ENCODE measurements at regions not wholly inside any gene's neighbourhood (a gene's known extent, or its start where the extent isn't known, plus 50 kb on each side); places are given as distances from the start of the nearest gene placed in this dataset.
"Not testable (repeated sequence)": the region's sequence is repeated elsewhere in the genome, so short reads cannot be mapped to it uniquely, and the experiment has no call there.

DNA sequence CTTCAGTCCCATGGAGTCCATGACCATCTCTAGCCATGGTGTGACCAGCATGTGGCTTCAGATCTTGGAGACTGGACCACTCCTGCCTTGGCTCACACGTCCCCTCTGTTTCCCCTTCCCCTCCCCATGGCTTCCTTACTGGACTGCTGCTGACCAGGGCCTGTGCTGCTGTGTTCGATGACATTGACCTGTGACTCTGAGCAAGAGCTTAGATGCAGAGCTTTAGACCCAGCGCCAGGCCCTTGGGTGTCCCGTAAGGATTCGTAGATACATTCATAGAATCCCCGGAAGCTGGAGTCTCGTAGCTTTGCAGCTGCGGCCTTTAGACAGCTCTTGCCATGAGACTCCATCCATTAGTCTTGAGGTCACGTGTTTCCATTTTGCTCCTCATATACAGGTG, 96.3 kb downstream of the NPIPB11 start:
- DNase-seq = not testable (repeated sequence)

DNA sequence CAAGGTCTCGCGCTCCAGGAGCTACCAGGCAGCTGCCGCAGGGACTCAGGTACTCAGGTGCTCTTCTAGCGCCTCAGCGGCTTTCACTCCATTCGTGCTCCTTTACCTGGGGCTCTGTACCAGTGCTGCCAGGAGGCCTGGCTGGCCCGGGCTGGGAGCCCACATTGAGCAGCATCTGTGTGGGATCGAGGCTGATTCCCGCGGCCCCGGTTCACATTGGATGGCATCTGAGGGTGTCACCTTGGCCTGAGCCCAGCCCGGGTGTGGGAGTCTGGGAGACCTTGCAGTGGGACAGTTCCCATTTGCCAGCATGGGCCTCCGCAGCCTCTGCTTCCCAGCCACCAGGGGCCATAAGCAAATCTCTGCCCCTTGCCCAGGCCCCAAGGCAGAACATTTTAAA, 96.9 kb downstream of the NPIPB11 start:
- DNase-seq = not testable (repeated sequence)

GRCh38 chr16:29308644-29309546, 97.6 kb downstream of the NPIPB11 start:
- DNase-seq = no peak

DNA sequence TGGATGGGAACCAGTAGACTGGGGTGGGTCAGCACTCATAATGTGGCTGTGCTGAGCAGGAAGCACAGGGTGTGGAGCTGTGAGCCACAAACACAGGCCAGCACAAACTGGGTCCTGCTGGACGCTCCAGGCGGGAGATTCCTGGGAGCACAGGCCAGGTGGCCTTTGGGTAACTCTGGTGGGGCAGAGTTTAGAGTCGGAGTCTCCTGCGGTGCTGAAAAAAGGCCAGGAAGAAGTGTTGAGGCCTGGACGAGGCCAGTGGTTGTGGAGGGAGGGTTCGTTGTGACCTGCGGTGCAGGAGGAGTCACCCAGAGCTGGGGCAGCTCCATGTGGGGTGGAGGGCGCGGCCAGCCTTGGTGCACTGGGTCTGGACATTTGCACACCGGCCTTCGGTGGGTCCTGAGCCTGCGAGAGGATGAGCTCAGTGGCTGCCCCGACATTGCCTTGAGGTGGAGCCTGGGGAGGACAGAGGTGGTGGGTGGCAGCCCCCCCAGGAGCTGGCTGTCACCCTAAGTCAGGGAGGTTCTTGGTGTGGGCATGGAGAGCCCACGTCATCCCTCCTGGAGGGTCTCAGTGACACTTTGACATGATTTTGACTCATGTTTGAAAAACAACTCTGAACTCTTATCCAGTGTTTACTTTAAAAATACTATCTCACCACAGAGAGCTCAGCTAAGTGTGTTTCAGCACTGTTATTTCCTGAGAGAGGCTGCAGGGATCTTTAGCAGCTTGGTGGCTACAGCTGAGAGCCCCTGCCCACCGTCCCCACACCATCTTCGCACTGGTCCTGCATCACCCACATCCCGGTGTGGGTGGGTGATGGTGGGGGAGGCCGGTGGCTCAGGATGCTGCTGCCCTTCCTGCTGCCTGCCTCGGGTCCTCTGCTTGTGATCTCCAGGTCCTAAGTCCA, 98.7 kb downstream of the NPIPB11 start:
- no peak for DNase-seq

DNA sequence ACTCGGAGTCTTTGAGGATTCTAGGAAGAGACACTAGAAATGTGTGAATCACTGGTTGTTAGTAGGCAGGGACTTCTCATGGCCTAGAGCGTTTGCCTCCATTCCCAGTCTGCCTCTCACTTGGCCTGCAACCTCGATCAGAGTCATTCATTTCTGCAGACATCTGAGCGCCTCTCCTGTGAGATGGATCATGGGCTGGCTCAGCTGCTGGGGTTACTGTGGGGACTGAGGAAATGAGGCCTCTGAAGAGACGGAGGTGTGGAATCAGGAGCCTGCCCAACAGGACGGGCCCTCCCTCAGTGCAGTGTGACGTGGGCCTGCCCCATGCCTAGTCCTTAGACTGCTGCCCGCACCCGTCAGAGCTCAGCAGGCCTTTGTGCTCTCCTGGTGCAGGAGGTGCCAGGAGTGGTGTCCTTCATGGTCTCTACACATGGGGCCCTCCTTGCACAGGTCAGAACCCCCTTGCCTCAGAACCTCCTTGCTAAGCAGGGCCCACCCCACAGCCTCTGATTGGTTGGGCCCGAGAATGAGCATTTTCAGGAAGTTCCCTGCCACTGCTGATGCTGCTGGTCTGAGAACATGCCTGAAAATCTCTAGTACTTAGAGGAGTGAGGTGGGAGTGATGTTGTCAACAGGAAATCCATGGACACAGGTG, 99.4 kb downstream of the NPIPB11 start:
- DNase-seq = no peak

GRCh38 chr16:29306201-29306600, 100.3 kb downstream of the NPIPB11 start:
- DNase-seq = no peak

DNA sequence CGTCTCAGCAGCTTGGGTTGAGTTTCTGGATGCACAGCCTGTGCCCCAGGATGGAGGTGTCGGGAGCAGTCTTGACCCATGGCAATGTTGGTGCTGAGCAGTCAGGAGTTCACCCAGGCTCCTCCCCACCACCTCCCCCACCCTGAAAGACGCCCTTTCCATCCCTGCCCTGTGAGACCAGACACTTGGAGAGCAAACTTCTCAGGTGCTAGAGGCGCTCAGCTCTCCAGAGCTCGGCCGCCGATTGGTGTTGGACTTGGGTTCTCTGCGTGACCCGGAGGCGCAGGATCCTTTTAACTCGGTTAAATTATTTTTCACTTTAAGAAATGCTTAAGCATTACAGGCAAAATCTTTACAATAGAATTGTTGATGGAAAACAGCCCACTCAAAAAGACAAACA, 101.5 kb downstream of the NPIPB11 start:
- DNase-seq = not testable (repeated sequence)

DNA sequence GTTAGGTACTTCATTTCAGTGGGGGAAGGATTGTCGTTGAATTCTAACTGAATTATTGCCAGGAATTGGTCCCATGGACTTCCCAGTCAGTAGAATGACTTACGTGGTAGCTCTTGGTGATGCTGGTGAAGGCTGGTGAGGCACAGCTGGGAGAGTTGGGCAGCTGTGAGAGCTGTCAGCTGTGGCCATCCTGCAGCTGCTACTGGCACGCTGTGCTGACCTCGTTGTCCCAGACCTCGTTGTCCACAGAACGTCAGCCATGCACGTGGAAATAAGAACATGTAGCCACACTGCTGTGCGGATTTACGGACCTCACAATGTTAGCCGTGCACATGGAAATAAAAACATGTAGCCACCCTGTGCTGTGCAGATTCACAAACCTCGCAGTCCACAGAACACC, 102.3 kb downstream of the NPIPB11 start:
- no peak for DNase-seq

- DNase-seq = no peak
These were observed 103.0 kb downstream of the NPIPB11 start for GRCh38 chr16:29303520-29303919.

GRCh38 chr16:29302976-29303375, 103.5 kb downstream of the NPIPB11 start:
- DNase-seq = no peak

GRCh38 chr16:29302433-29302832, 104.1 kb downstream of the NPIPB11 start:
- not testable (repeated sequence) for DNase-seq

DNA sequence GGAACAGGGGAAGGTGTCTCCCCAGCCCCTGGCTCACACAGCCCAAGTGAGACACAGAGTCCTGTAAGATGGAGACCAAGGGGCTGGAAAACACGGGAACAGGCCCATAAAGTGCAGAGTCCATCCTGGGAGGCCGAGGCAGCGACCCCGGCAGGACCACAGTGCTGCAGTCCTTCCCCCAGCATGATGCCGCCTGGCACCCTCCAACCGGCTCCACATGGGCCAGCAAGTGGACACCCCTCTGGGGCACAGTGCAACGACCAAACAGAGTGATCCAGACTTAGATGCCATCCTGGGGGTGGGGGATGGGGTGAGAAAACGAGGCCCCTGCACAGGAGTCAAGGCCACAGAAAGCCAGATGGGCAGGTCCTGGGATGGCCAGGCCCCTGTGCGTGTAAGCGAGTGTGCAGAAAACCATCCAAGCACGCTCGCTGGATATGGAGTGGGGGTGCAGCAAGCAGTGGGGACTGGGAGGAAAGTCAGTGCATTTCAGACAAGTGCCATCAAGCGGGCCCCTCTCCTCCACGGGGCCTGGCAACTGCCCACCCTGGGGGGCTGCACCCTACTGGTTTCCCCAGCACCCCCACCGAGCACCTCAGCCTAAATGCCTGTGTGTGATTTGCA, 104.7 kb downstream of the NPIPB11 start:
- not testable (repeated sequence) for DNase-seq

GRCh38 chr16:29300541-29301535, 105.7 kb downstream of the NPIPB11 start:
- DNase-seq = not testable (repeated sequence)

DNA sequence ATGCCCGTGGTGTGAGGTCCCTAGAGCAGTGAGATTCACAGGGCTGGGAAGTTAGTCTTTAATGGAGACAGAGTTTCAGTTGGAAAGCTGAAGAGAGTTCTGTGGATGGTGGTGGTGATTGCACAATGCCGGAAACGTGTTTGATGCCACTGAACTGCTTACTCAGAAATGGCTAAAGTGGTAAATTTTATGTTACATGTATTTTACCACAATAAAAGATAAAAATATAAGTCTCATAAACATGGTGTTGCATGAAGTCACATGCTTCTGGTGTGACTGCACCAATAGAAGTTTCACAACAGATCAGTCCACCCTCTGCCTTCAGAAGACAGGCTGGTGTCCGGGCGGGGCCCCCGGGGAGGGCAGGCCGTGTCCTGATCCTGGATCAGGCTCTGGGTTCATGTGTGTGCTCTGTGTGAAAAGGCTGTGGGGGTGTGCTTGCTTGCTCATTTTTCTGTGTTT, 106.5 kb downstream of the NPIPB11 start:
- not testable (repeated sequence) for DNase-seq

- not testable (repeated sequence) for DNase-seq
These were observed 107.5 kb downstream of the NPIPB11 start for GRCh38 chr16:29298997-29299396.

DNA sequence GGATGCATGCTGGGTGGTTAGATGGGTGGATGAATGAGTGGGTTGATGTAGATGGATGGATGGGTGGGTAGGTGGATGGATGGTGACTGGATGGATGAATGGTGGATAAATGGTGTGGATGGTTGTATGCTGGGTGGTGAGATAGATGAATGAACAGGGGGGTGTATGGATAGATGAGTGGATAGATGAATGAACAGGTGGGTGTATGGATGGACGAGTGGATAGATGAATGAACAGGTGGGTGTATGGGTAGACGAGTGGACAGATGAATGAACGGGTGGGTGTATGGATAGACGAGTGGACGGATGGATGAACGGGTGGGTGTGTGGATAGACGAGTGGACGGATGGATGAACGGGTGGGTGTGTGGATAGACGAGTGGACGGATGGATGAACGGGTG, 108.2 kb downstream of the NPIPB11 start:
- DNase-seq = not testable (repeated sequence)

DNA sequence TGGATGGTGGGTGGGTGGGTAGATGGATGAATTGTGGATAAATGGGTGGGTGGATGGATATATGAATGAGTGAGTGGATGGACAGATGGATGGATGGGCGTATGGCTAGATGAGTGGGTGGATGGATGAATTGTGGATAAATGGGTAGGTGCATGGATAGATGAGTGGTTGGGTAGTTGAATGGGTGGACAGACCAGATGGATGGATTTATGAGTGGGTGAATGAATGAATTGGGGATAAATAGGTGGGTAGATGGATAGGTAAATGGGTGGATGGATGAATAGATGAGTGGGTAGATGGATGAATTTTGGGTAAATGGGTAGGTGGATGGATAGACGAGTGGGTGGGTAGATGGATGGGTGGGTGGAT, 108.7 kb downstream of the NPIPB11 start:
- DNase-seq = not testable (repeated sequence)

DNA sequence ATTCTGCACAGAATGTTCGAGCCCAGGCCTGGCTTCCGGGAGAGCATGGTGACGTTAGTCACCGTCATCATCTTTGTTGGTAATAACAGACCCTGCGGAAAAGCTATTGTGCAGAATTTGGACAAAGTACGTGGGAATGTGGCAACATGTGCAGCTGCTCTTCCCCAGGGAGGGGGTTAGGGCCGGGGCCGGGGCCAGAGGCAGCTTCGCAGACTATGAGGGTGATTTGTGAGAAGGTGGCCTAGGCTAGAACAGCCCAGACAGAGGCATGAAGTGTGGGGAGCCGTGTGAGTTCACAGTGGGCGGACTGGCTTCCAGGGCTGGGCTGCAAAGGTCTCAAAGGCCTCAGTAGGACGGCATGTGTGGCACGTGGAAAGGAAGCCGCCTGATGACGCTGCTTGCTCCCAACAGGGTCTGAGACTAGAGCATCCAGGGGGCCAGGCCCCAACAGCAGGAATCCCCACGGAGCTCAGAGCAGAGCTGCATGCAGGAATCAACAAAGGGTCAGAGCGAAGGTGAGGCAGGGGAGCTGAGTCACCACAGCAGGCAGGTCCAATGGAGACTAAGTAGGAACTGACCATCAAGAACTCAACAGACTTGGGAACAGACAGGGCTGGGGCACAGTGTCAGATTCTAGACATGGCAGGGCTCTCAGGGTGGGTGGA, 109.2 kb downstream of the NPIPB11 start:
- DNase-seq = not testable (repeated sequence)

DNA sequence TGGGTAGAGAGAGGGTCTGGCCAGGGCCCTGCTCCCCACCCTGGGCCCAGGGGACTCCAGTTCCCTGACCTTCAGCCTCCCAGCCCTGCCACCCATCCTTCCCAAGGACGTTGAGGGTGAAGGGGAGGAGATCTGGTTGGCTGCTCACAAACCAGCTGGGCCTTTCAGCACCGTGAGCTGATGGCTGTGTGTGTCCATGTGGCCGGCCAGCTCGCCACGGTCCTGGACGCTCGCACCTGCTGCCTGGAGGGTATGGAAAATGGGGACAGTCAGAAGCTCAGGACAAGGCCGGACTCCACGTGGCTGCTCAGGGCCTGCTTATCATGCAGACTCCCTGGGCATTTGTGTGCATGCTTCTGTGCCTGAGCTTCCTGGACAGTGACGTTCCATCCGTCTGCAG, 110.3 kb downstream of the NPIPB11 start:
- not testable (repeated sequence) for DNase-seq

DNA sequence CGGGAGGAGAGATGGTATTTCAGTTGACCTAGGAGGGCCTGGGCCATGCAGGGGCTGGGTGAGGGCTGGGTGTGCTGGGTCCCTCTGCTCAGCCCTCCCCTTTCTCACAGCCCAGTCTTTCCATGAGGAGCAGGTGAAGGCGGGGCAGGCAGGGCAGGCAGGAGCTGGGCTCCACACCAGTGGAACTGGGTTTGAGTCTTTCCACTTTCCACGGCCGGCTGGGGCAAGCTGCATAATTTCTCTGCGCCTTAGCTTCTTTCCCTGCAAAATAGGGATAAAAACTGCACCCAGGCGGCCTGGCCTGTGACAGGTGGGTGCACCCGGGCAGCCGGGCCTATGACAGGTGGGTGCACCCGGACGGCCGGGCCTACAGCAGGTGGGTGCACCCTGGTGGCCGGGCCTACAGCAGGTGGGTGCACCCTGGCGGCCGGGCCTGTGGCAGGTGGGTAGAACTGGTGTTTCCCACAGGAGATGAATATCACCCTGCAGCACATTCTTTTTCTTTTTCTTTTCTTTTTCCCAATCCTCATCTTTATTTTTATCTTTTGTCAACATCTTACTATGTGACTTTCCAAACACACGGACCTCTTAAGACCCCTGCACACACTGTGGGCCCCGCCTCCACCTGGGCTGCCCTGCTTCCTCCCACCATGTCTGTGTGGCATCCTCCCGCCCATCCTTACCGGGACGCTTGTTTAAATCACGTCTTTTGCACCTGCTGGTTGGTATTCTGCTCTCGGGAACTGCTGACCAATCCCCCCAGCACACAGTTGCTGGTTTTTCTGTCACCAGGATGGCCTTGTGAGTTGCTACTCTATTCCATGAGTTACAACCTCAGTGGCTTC, 111.3 kb downstream of the NPIPB11 start:
- DNase-seq = not testable (repeated sequence)

All from activated naive CD4-positive, alpha-beta T cell treated with Interleukin-2 at 50 U/mL for 16 hours (primary cell).